Transverse colon (tissue), 4 donors: ENCODE measurements at regions not wholly inside any gene's neighbourhood (a gene's known extent, or its start where the extent isn't known, plus 50 kb on each side); places are given as distances from the start of the nearest gene placed in this dataset.

Experiments
- DNase-seq: peaks from one replicate; pipeline ENCODE4 v3.0.0-alpha.2; 2019
- H3K27ac ChIP-seq, 4 donors: fragments of 200-600 bp; sonication (generic); 2 replicates each; pipeline ENCODE4 v1.5.1; 2016 to 2018; ENCODE audit warnings: inconsistent platforms in 4 of 4
- H3K27me3 ChIP-seq: fragments of 200-600 bp; sonication (generic); 2 replicates; pipeline ENCODE4 v1.5.1; 2017; ENCODE audit warnings: inconsistent platforms
- H3K36me3 ChIP-seq, 4 donors: fragments of 200-600 bp; sonication (generic); 2 replicates each; pipeline ENCODE4 v1.5.1; 2017 to 2019; ENCODE audit warnings: inconsistent platforms in 4 of 4
- H3K4me1 ChIP-seq, 4 donors: fragments of 200-600 bp; sonication (generic); 2 replicates each; pipeline ENCODE4 v1.5.1; 2017 to 2020; ENCODE audit warnings: inconsistent platforms in 4 of 4
- H3K4me3 ChIP-seq, 4 donors: fragments of 200-600 bp; sonication (generic); 1 replicate in 1 of 4; 2 replicates in 3 of 4; pipeline versions ENCODE4 v1.5.1 to v1.6.1; 2017 to 2019; ENCODE audit warnings: inconsistent platforms in 4 of 4
- H3K9me3 ChIP-seq, 2 donors: fragments of 200-600 bp; sonication (generic); 2 replicates each; pipeline ENCODE4 v1.5.1; 2017 to 2019; ENCODE audit warnings: inconsistent platforms in 2 of 2
- CTCF ChIP-seq, 5 experiments: fragments of 200-600 bp in 3 of 5; fragments of 450-650 bp in 2 of 5; sonication (generic) in 3 of 5; IDR thresholded peaks; 1 replicate in 2 of 5; 2 replicates in 3 of 5; pipeline ENCODE4 v1.5.1; 2016 to 2017; ENCODE audit warnings: antibody characterized with exemption in 5 of 5, inconsistent platforms in 3 of 5, mild to moderate bottlenecking in 2 of 5, moderate library complexity in 1 of 5
- EP300 ChIP-seq: sonication (generic); formaldehyde crosslinking; IDR thresholded peaks from one replicate; pipeline ENCODE4 v1.6.1; 2017; ENCODE audit warnings: antibody characterized with exemption, low read depth
- POLR2A ChIP-seq: fragments of 450-650 bp; IDR thresholded peaks from one replicate; pipeline ENCODE4 v1.6.1; 2016; ENCODE audit warnings: antibody characterized with exemption, mild to moderate bottlenecking, moderate library complexity
- POLR2AphosphoS5 ChIP-seq, 3 donors: sonication (generic); formaldehyde crosslinking; IDR thresholded peaks; one replicate each; pipeline ENCODE4 v1.6.1; 2016; ENCODE audit warnings: antibody characterized with exemption in 3 of 3
- WGBS, 2 donors: methylation state at CpG; one replicate each; pipeline ENCODE4 v1.1.5; 2018; ENCODE audit warnings: low coverage in 1 of 2; 5-methylcytosine and 5-hydroxymethylcytosine counted together
- in situ Hi-C, 4 donors: fragments of 200-750 bp; cut with MboI; loops; one replicate each; pipeline versions ENCODE4 v1.15.0 to v1.15.1; 2017; ENCODE audit warnings: low sequenced_read_pairs in 3 of 4, low pct_ligation_motif_present in 1 of 4, low pct_unique_long_range_greater_than_20kb in 1 of 4
- intact Hi-C: fragments of 100-400 bp; cut with DNase I; formaldehyde crosslinking; loops from one replicate; pipeline ENCODE4 v1.15.1; 2023; ENCODE audit warnings: low total_unique reads

DNA sequence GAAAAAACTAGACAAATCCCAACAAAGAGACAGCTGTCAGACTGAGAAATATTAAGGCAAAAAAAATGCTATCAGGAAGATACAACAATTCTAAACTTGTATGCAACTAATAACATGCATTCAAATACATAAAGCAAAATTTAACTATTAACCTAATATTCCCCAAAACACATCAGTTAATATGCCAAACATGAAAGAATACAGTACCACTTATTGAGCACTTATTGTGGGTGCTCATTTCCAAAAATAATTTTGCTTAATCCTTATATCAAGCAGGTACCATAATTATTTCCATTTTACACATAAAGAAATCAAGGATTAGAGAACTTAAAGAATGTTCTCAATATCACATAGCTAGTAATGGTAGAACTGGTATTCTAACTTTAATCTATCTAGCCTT lies 67.7 kb upstream of the HMGXB4 start:
- Histone ChIP-seq H3K36me3 (no peaks in the 10 kb centered on the region), H3K9me3 (peaks cover 9 to 13% of the 10 kb centered on the region in 2 donors), H3K4me1 (no peaks in the 10 kb centered on the region), H3K4me3 (no peak overlapping the region), H3K27me3 (no peaks in the 10 kb centered on the region), H3K27ac (no peak overlapping the region)
- no peak for DNase-seq
- no peak for TF ChIP-seq POLR2AphosphoS5 (IDR thresholded peaks at IDR 0.05)
- TF ChIP-seq EP300, result no peak
- no peak for TF ChIP-seq POLR2A
- in situ Hi-C loops, result no loop called here
- intact Hi-C loops, result no loop called here

GRCh38 chr22:35191412-35191811 lies 65.9 kb upstream of the HMGXB4 start:
- DNase-seq, result no peak
- H3K27ac ChIP-seq, result no peak overlapping the region
- H3K9me3 ChIP-seq, result peaks cover 9 to 13% of the 10 kb centered on the region in 2 donors
- WGBS, 2 donors, result 42 to 52% methylated on average over 2 of the region's 2 CpGs
- H3K4me1 ChIP-seq, result no peaks in the 10 kb centered on the region
- in situ Hi-C loops (no loop called here), intact Hi-C loops (no loop called here)
- TF ChIP-seq EP300, result no peak
- no peak for TF ChIP-seq CTCF (IDR thresholded peaks at IDR 0.05)
- TF ChIP-seq POLR2AphosphoS5 (IDR thresholded peaks at IDR 0.05), result no peak
- no peak for TF ChIP-seq POLR2A
- H3K4me3 ChIP-seq, result no peak overlapping the region
- no peaks in the 10 kb centered on the region for H3K36me3 ChIP-seq
- no peaks in the 10 kb centered on the region for H3K27me3 ChIP-seq

DNA sequence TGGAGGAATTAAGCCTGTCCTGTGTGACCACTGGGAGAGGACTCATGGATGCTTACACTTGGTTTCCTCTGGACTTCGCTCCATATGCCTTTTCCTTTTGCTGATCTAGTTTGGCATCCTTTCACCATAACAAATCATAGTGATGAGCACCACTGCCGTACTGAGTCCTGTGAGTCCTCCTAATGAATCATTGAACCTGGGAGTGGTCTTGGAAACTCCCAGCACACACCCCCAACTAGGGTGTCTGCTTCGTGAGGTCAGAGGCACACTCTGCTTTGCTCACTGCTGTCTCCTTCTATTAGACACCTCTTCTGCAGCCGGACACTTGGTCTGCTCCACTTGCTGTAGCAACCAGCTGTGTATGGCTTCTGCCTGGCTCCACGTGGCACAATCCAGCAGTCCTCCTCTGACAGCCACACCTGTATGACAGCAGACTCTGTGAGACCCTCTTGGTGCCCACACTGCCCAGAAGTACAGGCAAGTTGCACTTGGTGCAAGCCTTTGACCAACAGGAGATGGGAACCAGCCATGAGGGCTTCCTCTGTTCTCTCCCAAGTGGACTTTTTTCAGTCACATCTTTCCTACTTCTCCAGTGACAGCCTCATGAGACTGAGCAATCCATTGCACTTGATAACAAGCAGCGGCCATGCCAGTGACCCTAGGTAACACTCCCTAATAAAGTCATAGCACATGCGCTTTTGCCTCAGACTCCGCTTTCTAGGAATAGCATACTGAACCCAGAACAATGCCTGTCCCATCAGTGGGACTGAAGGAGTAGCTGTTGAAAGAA lies 65.0 kb upstream of the HMGXB4 start:
- Histone ChIP-seq H3K27me3 (no peaks in the 10 kb centered on the region), H3K9me3 (peaks cover 9 to 13% of the 10 kb centered on the region in 2 donors), H3K4me1 (no peaks in the 10 kb centered on the region), H3K4me3 (no peak overlapping the region), H3K36me3 (no peaks in the 10 kb centered on the region), H3K27ac (no peak overlapping the region)
- in situ Hi-C loops, result no loop called here
- intact Hi-C loops, result no loop called here
- TF ChIP-seq EP300 (no peak), CTCF (IDR thresholded peaks at IDR 0.05) (no peak), POLR2AphosphoS5 (IDR thresholded peaks at IDR 0.05) (no peak), POLR2A (no peak)
- no peak for DNase-seq
- WGBS, 2 donors, result 63 to 74% methylated on average over 2 to 8 of the region's 8 CpGs

DNA sequence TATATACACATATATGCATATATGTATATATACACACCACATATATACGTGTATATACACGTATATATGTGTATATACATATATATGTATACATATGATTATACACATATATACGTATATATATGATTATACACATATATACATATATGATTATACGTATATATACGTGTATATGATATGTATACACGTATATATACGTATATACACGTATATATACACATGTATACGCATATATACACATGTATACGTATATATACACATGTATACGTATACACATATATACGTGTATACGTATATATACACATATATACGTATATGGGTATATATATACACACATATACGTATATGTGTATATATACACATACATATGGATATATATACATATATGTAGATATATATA lies 62.1 kb upstream of the HMGXB4 start:
- WGBS, 2 donors, result 78 to 80% methylated on average over 15 of the region's 15 CpGs
- no peak overlapping the region for H3K4me3 ChIP-seq
- DNase-seq, result no peak
- H3K27me3 ChIP-seq, result no peaks in the 10 kb centered on the region
- H3K36me3 ChIP-seq, result no peaks in the 10 kb centered on the region
- no peaks in the 10 kb centered on the region for H3K4me1 ChIP-seq
- intact Hi-C loops (no loop called here), in situ Hi-C loops (no loop called here)
- no peaks in the 10 kb centered on the region for H3K9me3 ChIP-seq
- TF ChIP-seq POLR2AphosphoS5 (IDR thresholded peaks at IDR 0.05) (no peak), CTCF (IDR thresholded peaks at IDR 0.05) (no peak), POLR2A (no peak), EP300 (no peak)
- H3K27ac ChIP-seq, result no peak overlapping the region

DNA sequence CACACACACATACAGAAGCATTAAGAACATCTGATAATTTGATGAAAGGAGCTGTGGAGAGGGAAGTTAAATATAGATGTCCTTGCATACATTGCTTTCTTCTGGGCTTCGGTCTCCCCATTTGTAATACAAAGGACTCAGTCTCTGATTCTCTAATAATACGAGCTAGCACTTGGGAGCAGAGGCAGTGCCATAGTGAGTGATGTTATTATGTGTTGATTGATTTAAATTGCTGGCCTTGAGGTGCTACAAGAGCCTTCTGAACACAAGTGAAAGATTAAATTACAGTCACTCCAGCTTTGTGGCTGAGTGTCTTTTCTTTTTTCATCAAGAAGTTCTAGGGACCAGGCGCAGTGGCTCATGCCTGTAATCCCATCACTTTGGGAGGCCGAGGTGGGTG lies 61.5 kb upstream of the HMGXB4 start:
- H3K9me3 ChIP-seq, result no peaks in the 10 kb centered on the region
- no peak for DNase-seq
- TF ChIP-seq CTCF (IDR thresholded peaks at IDR 0.05) (no peak), EP300 (no peak), POLR2AphosphoS5 (IDR thresholded peaks at IDR 0.05) (no peak), POLR2A (no peak)
- H3K27ac ChIP-seq, result no peak overlapping the region
- in situ Hi-C loops, result no loop called here
- H3K27me3 ChIP-seq, result no peaks in the 10 kb centered on the region
- intact Hi-C loops, result no loop called here
- WGBS, 2 donors, result 75 to 89% methylated on average over 2 to 4 of the region's 4 CpGs
- H3K4me3 ChIP-seq, result no peak overlapping the region
- H3K4me1 ChIP-seq, result no peaks in the 10 kb centered on the region
- no peaks in the 10 kb centered on the region for H3K36me3 ChIP-seq
